D721Med (cell line): ENCODE measurements at regions not wholly inside any gene's neighbourhood (a gene's known extent, or its start where the extent isn't known, plus 50 kb on each side); places are given as distances from the start of the nearest gene placed in this dataset.

Experiments
- DNase-seq: peaks from one replicate; pipeline ENCODE4 v3.0.0; 2011; ENCODE audit warnings: low spot score; ENCODE audit not compliant: insufficient read length
- FAIRE-seq: peaks from 2 replicates; lab custom pipeline; 2011; peaks lifted over from hg19 to GRCh38; lab: Jason Lieb, UNC
- TF ChIP-seq, protein P1 (sequence below): IDR thresholded peaks from 2 replicates; pipeline ENCODE4 v1.5.1; 2012; ENCODE audit warnings: mild to moderate bottlenecking, control low read depth; ENCODE audit not compliant: insufficient read depth; ENCODE audit errors: missing control alignments

DNA sequence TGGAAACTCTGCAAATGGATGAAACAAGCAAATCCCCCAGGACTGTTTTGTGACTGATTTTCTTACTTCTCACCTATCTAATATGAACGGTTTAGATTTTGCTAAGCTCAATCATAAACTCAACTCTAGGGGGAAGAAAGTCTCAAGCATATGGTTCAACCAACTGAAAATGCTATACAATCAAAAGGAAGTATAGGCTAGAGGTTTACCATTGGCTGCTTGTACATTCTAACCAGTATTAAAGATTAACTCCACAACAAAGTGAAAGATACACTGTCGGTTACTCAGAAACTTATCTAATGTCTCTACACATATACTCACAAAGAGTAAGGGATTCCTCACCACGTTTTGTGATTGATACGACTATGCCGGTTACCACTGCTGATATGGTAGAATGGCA is 281.8 kb upstream of the SOX5 start:
- no peak for DNase-seq
- TF ChIP-seq, protein P1, sequence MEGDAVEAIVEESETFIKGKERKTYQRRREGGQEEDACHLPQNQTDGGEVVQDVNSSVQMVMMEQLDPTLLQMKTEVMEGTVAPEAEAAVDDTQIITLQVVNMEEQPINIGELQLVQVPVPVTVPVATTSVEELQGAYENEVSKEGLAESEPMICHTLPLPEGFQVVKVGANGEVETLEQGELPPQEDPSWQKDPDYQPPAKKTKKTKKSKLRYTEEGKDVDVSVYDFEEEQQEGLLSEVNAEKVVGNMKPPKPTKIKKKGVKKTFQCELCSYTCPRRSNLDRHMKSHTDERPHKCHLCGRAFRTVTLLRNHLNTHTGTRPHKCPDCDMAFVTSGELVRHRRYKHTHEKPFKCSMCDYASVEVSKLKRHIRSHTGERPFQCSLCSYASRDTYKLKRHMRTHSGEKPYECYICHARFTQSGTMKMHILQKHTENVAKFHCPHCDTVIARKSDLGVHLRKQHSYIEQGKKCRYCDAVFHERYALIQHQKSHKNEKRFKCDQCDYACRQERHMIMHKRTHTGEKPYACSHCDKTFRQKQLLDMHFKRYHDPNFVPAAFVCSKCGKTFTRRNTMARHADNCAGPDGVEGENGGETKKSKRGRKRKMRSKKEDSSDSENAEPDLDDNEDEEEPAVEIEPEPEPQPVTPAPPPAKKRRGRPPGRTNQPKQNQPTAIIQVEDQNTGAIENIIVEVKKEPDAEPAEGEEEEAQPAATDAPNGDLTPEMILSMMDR: no peak
- no peak for FAIRE-seq

DNA sequence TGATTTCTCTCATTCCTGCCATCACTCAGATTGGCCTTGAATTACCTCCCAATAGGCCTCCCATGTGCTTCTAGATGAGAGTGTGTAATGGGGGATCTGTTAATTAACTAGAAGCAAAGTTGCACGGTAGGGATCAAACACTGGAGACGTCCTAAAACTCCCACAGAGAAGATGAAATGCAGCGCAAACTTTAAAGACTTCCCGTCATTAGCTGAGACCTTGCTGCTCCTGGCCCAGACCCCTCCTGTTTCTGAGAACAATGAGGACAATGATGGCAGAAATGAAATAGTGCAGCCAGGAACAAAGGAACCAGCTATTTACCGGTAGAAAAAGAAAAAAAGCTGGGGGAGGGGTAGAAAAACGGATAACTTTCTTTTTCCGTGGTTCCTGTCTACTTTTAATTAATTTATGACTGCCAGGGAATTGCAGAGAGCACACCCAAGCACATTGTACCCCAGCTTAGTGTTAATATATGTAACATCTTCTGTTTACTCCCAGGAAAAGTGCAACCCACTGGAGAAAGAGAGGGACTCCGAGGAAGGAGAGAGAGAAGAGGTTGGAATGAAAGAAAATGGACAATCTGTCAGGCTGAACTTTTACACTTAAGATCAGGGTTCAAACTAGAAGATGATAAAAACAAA is 280.7 kb upstream of the SOX5 start:
- FAIRE-seq: no peak
- TF ChIP-seq, protein P1: no peak

DNA sequence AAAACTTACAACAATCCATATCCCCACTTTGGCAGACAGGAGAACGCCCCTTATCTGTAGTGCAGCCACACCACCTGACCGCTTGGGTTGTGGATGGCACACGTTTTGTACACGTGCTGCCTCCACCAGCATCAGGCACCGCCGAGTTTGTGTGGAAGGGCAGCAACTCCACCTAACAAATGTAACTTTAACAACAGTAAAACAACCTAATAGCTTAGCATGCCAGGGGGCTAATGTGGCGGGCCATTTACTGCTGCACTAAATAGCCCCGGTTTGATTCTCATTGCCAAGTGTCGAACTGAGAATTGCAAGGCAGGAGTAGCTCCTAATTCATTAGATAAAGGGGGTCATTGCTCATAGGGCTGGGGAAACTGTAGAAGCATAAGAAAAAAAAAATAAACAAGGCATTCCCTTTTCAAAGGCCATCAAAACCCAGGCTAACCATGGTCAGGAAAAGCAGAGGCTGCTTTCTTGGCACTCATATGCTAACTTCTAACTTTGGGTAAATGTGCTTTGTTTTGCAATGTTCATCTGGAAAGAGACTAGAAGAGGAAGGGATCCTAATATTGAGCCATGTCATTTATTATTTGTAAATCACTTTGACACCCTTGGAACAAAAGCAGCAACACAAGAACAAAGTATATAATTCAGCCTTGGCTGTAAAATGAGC is 279.7 kb upstream of the SOX5 start:
- TF ChIP-seq, protein P1: no peak
- DNase-seq: no peak
- no peak for FAIRE-seq

More for the DNA sequence above, 280.7 kb upstream of the SOX5 start:
- DNase-seq: no peak

DNA sequence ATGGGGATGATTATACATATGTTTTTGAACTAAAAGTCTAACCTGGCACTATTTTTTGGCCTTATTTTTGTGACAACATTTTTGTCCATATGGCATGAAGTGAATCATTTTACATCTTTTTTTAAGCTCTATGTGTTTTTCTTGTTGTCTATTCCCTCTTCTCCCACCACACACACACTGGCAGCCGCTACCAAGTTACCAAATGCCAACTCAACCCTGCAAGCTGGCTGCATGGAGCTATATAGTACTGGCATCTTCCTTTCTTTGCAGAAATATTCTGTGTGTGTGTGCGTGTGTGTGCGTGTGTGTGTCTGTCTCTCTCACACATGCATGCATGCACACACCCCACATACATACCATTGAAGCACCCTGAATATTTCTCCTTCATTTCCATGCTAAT is 278.9 kb upstream of the SOX5 start:
- no peak for DNase-seq
- no peak for FAIRE-seq
- TF ChIP-seq, protein P1: no peak

DNA sequence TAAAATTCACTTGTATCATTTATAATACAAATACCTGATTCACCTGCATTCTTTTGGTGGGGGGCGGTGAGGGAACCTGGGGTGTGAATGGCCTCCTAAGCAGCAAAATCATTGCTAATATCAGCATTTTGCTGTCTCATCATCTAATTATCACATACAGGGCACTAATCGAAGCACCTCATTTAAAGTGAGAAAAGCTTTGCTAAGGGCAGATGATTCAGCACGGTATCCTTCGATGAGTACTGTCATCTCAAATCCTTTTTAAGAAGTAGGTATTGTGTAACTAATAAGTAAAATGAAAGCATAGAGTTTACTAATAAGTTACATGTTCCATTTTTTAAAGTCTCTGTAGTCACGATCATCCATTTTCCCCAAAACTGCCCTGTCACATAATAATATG is 278.1 kb upstream of the SOX5 start:
- DNase-seq (no peak), FAIRE-seq (no peak)
- TF ChIP-seq, protein P1: no peak

DNA sequence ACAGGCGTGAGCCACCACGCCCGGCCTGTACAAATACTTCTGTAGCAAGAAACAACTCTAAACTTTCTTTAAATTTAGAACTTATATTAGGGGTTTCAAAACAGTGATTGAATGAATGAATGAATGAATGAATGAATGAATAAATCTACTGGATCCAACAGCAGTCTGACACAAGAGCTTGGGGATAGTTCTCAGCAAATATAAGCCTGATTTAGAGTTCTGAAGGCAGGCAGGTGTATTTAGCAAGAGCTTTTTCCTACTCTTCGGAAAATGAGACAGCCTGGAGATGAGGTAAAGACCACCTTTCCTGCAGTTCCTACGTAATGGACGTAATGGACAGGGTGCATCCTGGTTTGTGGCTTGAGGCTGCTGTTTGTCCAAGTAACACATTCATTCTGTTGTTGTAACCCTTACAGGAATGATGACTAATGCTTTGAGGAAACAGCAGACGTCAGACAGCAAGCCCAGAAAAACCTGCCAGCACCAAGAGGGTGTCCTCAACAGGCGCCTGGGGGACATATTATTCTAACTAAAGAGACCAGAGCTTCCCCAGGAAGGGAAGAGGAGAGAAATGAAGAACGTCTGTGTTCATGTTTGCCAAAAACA is 277.4 kb upstream of the SOX5 start:
- no peak for DNase-seq
- FAIRE-seq: no peak
- TF ChIP-seq, protein P1: no peak

DNA sequence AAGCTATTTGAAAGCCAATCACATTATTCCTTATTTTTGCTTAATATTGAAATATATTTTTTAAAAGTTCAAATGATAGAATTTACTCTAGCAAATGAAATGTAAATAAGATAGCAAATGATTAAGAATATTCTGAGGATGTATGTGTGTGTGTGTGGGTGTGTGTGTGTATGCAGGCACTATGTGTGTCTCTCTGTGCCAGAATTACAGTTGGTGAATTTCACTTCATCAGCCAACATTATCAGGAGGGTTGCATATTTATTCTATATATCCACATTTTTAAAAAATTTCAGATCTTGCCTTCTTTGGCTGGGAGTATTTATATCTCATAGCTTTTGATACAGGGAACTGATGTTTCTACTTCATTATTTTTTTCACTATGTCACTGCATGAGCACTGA is 274.9 kb upstream of the SOX5 start:
- DNase-seq (no peak), FAIRE-seq (no peak)
- TF ChIP-seq, protein P1: no peak
